HCT116 (cell line): ENCODE measurements at regions not wholly inside any gene's neighbourhood (a gene's known extent, or its start where the extent isn't known, plus 50 kb on each side); places are given as distances from the start of the nearest gene placed in this dataset.

Source experiments
- ATAC-seq: fragments of 200-7000 bp; cut with Tn5 transposase; 2 replicates; pipeline ENCODE4 v1.9.1; 2020; ENCODE audit warnings: mild to moderate bottlenecking, moderate library complexity
- BruUV-seq: library from RNA; stranded (reverse); fragments of 400-500 nt; replicated peaks from 2 replicates; lab custom pipeline; 2021; lab: Mats Ljungman, UMichigan
- CTCF ChIA-PET: fragments of 300-600 bp; sonication (Branson Sonifier 250); formaldehyde crosslinking; loops from one replicate; lab custom pipeline; 2021; ENCODE audit warnings: antibody characterized with exemption; lab: Charles Lee
- POLR2A ChIA-PET: fragments of 300-600, 350-600 bp; sonication (Branson Sonifier 250); formaldehyde crosslinking; loops from one replicate; lab custom pipeline; 2021; ENCODE audit warnings: antibody characterized with exemption; lab: Charles Lee
- RAD21 ChIA-PET, 2 experiments: fragments of 300-600 bp; sonication (Branson Sonifier 250); formaldehyde crosslinking; loops; one replicate each; lab custom pipeline; 2023; ENCODE audit warnings: low total read pairs in 2 of 2; ENCODE audit not compliant: uncharacterized antibody in 2 of 2, unreplicated experiment in 2 of 2, low non-redundant PET in 1 of 2; lab: Charles Lee
- DNase-seq: peaks from one replicate; pipeline ENCODE4 v3.0.0-alpha.2; 2010; ENCODE audit warnings: low read depth, low spot score
- H2AFZ ChIP-seq: fragments of 200-600 bp; shearing (Covaris generic), sonication (generic); 2 replicates; pipeline ENCODE4 v1.6.1; 2017; ENCODE audit warnings: low read depth, mixed run types, mixed read lengths, antibody characterized with exemption, low read length; ENCODE audit not compliant: poor library complexity, severe bottlenecking
- H3K27ac ChIP-seq: 2 replicates; pipeline ENCODE4 v1.5.1; 2012; ENCODE audit warnings: low read depth, low read length
- H3K27me3 ChIP-seq: fragments of 200-600 bp; sonication (generic); 2 replicates; pipeline ENCODE4 v1.6.1; 2016; ENCODE audit warnings: mixed run types, low read length, mixed read lengths; ENCODE audit not compliant: insufficient read depth
- H3K36me3 ChIP-seq, 2 experiments: fragments of 200-500 bp in 1 of 2; fragments of 200-600 bp in 1 of 2; sonication (Bioruptor generic) in 1 of 2; sonication (generic) in 1 of 2; 2 replicates each; pipeline versions ENCODE4 v1.5.1 to v1.6.1; 2014 to 2016; ENCODE audit warnings: low read length in 2 of 2, inconsistent platforms in 1 of 2, mixed read lengths in 1 of 2, mixed run types in 1 of 2; ENCODE audit not compliant: insufficient read depth in 2 of 2, control insufficient read depth in 1 of 2
- H3K4me1 ChIP-seq, 2 experiments: fragments of 200-600 bp in 1 of 2; sonication (generic) in 1 of 2; 2 replicates each; pipeline versions ENCODE4 v1.5.1 to v1.6.1; 2012 to 2017; ENCODE audit warnings: low read length in 2 of 2, inconsistent platforms in 1 of 2, mild to moderate bottlenecking in 1 of 2, mixed read lengths in 1 of 2, mixed run types in 1 of 2, moderate library complexity in 1 of 2; ENCODE audit not compliant: insufficient read depth in 2 of 2, control insufficient read depth in 1 of 2
- H3K4me2 ChIP-seq: fragments of 200-600 bp; sonication (generic); 2 replicates; pipeline ENCODE4 v1.6.1; 2017; ENCODE audit warnings: mixed run types, low read length, mixed read lengths
- H3K4me3 ChIP-seq, 2 experiments: fragments of 200-600 bp in 1 of 2; sonication (generic) in 1 of 2; replicated peaks in 1 of 2; 2 replicates each; pipeline ENCODE4 v1.5.1; 2011 to 2016; ENCODE audit warnings: low read length in 2 of 2, control low read depth in 1 of 2, low read depth in 1 of 2, mild to moderate bottlenecking in 1 of 2, mixed read lengths in 1 of 2, mixed run types in 1 of 2
- H3K79me2 ChIP-seq: fragments of 200-600 bp; sonication (generic); 2 replicates; pipeline ENCODE4 v1.6.1; 2017; ENCODE audit warnings: mild to moderate bottlenecking, mixed run types, low read length, moderate library complexity, mixed read lengths; ENCODE audit not compliant: insufficient read depth
- H3K9ac ChIP-seq: fragments of 200-600 bp; sonication (generic); 2 replicates; pipeline ENCODE4 v1.6.1; 2016; ENCODE audit warnings: low read length, mixed read lengths
- H3K9me2 ChIP-seq: fragments of 200-600 bp; sonication (generic), shearing (Covaris generic); 2 replicates; pipeline ENCODE4 v1.6.1; 2017; ENCODE audit warnings: mixed run types, mild to moderate bottlenecking, moderate library complexity; ENCODE audit not compliant: insufficient read depth
- H3K9me3 ChIP-seq, 2 experiments: fragments of 200-500 bp in 1 of 2; fragments of 200-600 bp in 1 of 2; sonication (Bioruptor generic) in 1 of 2; sonication (generic) in 1 of 2; 2 replicates each; pipeline ENCODE4 v1.6.1; 2014 to 2017; ENCODE audit warnings: low read length in 2 of 2, mixed read lengths in 2 of 2, inconsistent platforms in 1 of 2, low read depth in 1 of 2, mild to moderate bottlenecking in 1 of 2, mixed run types in 1 of 2, moderate library complexity in 1 of 2; ENCODE audit not compliant: control insufficient read depth in 1 of 2, insufficient read depth in 1 of 2
- H4K20me1 ChIP-seq: fragments of 200-600 bp; sonication (generic), shearing (Covaris generic); 2 replicates; pipeline ENCODE4 v1.6.1; 2017; ENCODE audit warnings: mixed run types, mild to moderate bottlenecking, moderate library complexity; ENCODE audit not compliant: insufficient read depth
- ATF3 ChIP-seq: IDR thresholded peaks from 2 replicates; pipeline ENCODE4 v1.6.1; 2012
- CBX3 ChIP-seq: IDR thresholded peaks from 2 replicates; pipeline ENCODE4 v1.6.1; 2012; ENCODE audit warnings: low read depth
- CEBPB ChIP-seq: IDR thresholded peaks from 2 replicates; pipeline ENCODE4 v1.6.1; 2012; ENCODE audit warnings: low read depth
- EGR1 ChIP-seq: IDR thresholded peaks from 2 replicates; pipeline ENCODE4 v1.6.1; 2012; ENCODE audit warnings: low read depth
- ELF1 ChIP-seq: IDR thresholded peaks from 2 replicates; pipeline ENCODE4 v1.6.1; 2012; ENCODE audit warnings: low read depth, borderline replicate concordance
- EZH2 ChIP-seq: fragments of 200-600 bp; sonication (generic); IDR thresholded peaks from 2 replicates; pipeline ENCODE4 v1.6.1; 2017; ENCODE audit warnings: antibody characterized with exemption, mixed run types
- EZH2phosphoT487 ChIP-seq: fragments of 200-600 bp; IDR thresholded peaks from 2 replicates; pipeline ENCODE4 v1.6.1; 2018; ENCODE audit warnings: antibody characterized with exemption, borderline replicate concordance
- FOSL1 ChIP-seq: IDR thresholded peaks from 2 replicates; pipeline ENCODE4 v1.6.1; 2012; ENCODE audit warnings: low read depth
- MAX ChIP-seq: IDR thresholded peaks from 2 replicates; pipeline ENCODE4 v1.6.1; 2012
- POLR2A ChIP-seq: IDR thresholded peaks from 2 replicates; pipeline ENCODE4 v1.7.0; 2011; ENCODE audit warnings: borderline replicate concordance; ENCODE audit not compliant: insufficient read depth, insufficient read length; ENCODE audit errors: extremely low read depth
- RAD21 ChIP-seq: IDR thresholded peaks from 2 replicates; pipeline ENCODE4 v1.6.1; 2012; ENCODE audit warnings: low read depth, mild to moderate bottlenecking
- REST ChIP-seq: IDR thresholded peaks from 2 replicates; pipeline ENCODE4 v1.6.1; 2012; ENCODE audit warnings: low read depth
- SIN3A ChIP-seq: IDR thresholded peaks from 2 replicates; pipeline ENCODE4 v1.6.1; 2012; ENCODE audit warnings: low read depth
- SP1 ChIP-seq: IDR thresholded peaks from 2 replicates; pipeline ENCODE4 v1.6.1; 2012; ENCODE audit warnings: low read depth
- SRF ChIP-seq: IDR thresholded peaks from 2 replicates; pipeline ENCODE4 v1.6.1; 2012; ENCODE audit warnings: low read depth
- TCF7L2 ChIP-seq: IDR thresholded peaks from 2 replicates; pipeline ENCODE4 v1.7.0; 2011; ENCODE audit warnings: borderline replicate concordance, inconsistent platforms; ENCODE audit not compliant: insufficient read depth, insufficient read length; ENCODE audit errors: extremely low read depth
- ZBTB33 ChIP-seq: IDR thresholded peaks from 2 replicates; pipeline ENCODE4 v1.6.1; 2011; ENCODE audit warnings: mild to moderate bottlenecking, low read length, moderate library complexity; ENCODE audit not compliant: insufficient replicate concordance; ENCODE audit errors: extremely low read depth
- ZFX ChIP-seq: fragments of 450-650 bp; IDR thresholded peaks from 2 replicates; pipeline ENCODE4 v1.6.1; 2017
- ZNF274 ChIP-seq: fragments of 200-500 bp; sonication (Bioruptor generic); IDR thresholded peaks from 2 replicates; pipeline ENCODE4 v1.6.1; 2014; ENCODE audit warnings: mild to moderate bottlenecking, low read depth, low read length, inconsistent platforms
- intact Hi-C: fragments of 100-400 bp; cut with micrococcal nuclease; formaldehyde crosslinking; loops from 2 replicates; pipeline ENCODE4 v1.10.0; 2022

- BruUV-seq: no TSS peak
- H3K27me3 ChIP-seq: no peaks in the 10 kb centered on the region
- no peak overlapping the region for H3K4me2 ChIP-seq
- no peaks in the 10 kb centered on the region for H4K20me1 ChIP-seq
- H3K4me1 ChIP-seq: no peaks in the 10 kb centered on the region
- ChIA-PET RAD21 (no interaction called here), POLR2A (no interaction called here), CTCF (no interaction called here)
- TF ChIP-seq ZNF274 (no peak), CEBPB (no peak), RAD21 (no peak), ZFX (no peak), EZH2phosphoT487 (no peak), ATF3 (no peak), EZH2 (no peak), TCF7L2 (no peak), ZBTB33 (no peak), SP1 (no peak), MAX (no peak), SIN3A (no peak), ELF1 (no peak), POLR2A (no peak), CBX3 (no peak), SRF (no peak), FOSL1 (no peak), EGR1 (no peak), REST (no peak)
- H3K27ac ChIP-seq: no peak overlapping the region
- H3K4me3 ChIP-seq: no peak overlapping the region
- intact Hi-C loops: no loop called here
- no peak for DNase-seq
- no peak overlapping the region for H2AFZ ChIP-seq
- no peaks in the 10 kb centered on the region for H3K79me2 ChIP-seq
- H3K9me2 ChIP-seq: no peaks in the 10 kb centered on the region
- no peaks in the 10 kb centered on the region for H3K9me3 ChIP-seq
- H3K9ac ChIP-seq: no peak overlapping the region
- H3K36me3 ChIP-seq: no peaks in the 10 kb centered on the region
- ATAC-seq: no peak
Observed at GRCh38 chr5:89200899-89201298, 317.9 kb upstream of the MEF2C start.
